ENCODE measurements at regions not wholly inside any gene's neighbourhood (a gene's known extent, or its start where the extent isn't known, plus 50 kb on each side); places are given as distances from the start of the nearest gene placed in this dataset.

DNA sequence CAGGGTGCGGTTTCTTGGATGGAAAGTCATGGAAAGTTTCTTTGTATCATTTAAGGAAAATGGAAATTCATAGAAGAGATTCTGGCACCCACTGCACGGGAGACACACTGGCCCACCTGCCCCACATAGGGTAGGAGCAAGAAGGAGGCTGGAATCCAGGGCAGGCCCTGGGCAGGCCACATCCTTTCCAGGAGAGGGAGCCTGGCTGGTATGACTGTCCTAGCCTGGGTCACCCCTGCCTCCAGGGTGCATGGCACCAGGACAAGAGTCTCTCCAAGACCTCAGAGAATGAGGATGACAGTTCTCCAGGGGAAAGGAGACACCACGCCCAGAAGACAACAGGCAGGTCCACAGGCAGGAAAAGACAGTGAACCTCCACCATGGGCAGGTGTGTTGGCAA lies 297.2 kb downstream of the TCERG1L start:
- DNase-seq = no peak

DNA sequence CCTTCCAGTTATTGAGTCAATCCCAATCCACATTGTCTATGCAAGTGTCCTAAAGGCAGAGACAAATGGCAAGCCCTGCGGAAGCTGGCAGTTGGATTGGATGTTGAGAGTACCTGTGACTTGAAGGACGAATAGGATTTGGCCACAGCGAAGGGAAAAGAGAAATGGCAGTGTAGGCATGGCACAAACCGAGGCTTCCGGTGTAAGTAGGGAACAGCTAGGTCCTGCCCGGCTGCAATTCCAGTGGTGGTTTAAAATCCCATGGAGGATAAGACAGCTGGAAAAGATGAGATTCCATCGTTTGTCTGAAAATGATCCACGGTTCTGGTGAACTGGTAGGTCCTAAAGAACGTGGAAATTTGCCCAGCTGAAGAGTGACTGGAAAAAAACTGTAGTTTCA lies 296.2 kb downstream of the TCERG1L start:
- DNase-seq = no peak

DNA sequence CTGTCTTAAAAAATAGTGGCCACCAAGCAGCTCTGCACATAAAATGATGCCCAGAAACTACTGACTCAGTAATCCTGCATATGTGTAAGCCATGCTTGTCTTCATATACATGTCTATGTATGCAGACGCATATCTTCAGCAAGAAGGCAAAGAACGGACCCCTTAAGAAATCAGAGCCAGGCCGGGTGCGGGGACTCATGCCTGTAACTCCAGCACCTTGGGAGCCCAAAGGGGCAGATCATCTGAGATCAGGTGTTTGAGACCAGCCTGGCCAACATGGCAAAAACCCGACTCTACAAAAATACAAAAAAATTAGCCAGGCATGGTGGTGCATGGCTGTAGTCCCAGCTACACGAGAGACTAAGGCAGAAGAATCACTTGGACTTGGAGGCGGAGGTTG lies 295.0 kb downstream of the TCERG1L start:
- no peak for DNase-seq

DNA sequence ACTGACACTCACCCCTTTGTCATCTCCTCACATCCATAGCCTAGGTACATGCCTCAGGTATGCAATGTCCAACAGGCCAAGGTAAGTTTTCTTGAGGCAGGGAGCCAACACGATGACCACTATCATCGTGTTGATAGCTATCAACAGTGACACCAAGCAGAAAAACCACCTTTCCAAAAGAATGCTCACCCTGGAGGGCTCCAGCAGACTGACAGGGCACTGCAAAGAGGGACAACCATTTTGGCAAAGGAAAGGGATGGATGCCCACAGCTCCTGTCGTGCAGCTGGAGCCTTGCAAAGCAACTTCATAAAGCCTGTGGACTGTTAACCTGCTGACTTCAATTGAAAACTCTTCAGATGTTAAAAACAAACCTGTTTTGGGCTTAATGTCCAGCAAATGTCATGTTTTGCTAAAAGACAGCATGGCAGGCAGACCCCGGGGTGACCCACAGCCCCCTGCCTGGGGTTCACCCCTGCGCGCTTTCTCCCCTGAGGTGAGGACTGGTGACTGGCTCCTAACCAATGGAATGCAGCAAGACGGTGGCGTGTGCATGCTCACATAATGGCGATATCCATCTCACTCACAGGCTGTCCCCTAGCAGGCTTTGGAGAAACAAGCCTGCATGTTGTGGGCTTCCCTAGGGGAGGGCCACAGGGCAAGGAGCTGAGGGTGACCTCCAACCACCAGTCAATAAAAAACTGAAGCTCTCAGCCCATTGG lies 293.8 kb downstream of the TCERG1L start:
- DNase-seq = no peak

DNA sequence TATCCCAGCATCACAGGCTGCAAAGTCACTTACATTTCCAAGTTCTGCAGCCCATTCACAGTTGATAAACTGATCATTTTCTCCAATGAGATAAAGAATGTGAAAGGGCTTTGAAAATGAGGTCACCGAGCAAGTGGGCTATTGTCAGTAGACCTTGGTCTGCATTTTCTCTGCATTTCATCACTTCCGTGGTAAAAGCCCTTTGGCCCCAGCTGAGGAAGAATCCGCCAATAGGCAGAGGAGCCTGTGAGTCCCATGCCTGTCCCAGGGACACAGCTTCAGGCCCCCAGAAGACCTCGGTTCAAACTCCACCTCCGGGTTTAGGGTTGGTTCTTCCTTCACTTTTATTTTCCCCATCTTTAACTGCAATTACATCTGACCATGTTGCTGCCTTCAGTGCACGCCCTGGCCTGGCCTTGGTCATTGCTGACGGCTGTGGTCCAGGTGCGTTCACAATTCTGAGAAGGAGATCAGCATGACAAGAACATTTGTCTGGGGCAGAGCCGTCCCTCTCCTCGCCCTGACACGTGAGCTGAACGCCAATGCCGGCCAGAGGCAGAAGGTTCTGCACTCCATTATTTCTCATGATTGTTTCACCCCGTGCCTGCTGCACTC lies 292.5 kb downstream of the TCERG1L start:
- DNase-seq = no peak

DNA sequence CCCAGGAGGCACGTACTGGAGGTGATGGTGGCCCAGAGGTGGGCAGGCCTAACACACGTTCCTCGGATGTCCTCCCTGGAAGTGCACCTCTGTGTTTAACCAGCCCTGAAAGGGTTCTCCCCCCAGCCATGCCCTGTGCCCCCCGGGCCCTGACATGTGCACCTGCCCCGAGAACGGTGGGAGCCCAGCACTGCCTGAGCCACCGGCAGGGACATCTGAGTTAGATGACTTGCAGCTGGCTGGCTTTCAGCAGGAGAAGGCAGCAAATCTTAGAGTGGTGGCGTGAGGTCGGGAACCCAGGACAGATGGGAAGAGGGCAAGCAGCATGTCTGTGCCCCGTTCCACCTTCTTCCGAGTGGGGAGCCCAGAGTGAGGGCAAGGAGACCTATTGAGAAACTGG lies 291.8 kb downstream of the TCERG1L start:
- DNase-seq = no peak

DNA sequence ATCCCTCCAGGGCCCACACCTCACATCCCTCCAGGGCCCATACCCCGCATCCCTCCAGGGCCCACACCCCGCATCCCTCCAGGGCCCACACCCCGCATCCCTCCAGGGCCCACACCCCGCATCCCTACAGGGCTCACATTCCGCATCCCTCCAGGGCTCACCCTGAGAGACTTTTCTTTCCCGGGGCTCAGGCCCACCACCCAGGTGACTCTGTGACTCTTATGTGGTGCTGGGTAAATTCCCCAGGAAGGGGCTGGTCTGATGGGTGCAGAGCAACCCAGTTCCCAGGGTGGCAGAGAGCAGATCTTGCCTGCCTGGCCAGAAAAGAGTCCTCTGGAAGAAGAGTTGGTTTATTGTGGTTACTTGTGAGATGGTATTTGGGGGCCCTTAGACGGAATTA lies 290.7 kb downstream of the TCERG1L start:
- no peak for DNase-seq

DNA sequence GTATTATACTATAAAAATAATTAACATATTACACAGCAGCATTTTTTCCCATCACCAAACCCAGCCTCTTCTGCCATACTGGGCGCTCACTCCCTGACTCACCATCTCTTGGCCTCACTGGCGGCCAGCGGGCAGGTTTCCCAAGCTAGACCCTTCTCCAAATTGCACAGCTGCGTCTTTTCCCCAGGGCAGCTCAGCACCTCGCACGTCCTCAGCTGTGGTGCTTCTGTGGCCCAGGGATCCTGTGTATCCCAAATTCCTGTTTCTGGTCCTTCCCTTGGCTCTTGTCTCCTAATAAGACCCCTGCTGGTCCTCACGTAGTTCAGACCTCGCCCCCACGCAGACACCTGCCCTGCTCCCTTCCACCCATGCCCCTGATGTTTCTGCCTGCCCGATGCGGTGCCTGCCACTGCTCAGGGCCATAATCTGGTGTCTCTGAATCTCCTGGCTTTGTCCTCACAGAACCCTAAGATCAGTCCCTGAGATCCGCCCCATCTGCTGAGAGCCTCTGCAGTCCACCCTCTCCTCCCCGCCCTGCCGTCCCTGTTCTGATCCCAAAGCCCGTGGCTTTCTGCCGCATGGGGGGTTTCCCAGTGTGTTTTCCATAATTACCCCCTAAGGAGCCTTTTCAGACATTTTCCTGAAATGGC lies 290.1 kb downstream of the TCERG1L start:
- DNase-seq = no peak

DNA sequence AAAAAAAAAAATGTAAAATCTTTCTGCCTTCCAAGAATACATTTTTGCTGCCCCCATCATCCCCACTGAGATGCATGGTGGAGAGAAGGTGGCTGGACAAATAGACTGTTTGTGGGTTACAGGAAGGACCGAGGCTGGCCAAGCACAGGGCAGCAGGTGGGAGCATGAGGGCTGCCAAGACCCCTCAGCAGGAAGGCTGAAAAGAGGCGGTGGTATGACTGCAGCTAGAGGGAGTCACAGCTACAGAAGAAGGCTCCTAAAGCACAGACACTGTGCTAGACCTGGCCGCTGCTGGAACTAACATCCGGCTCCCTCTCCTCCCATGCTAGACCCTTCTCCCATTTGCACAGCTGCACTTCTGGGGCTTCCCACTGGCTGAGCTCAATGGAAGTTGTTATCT lies 289.6 kb downstream of the TCERG1L start:
- no peak for DNase-seq

DNA sequence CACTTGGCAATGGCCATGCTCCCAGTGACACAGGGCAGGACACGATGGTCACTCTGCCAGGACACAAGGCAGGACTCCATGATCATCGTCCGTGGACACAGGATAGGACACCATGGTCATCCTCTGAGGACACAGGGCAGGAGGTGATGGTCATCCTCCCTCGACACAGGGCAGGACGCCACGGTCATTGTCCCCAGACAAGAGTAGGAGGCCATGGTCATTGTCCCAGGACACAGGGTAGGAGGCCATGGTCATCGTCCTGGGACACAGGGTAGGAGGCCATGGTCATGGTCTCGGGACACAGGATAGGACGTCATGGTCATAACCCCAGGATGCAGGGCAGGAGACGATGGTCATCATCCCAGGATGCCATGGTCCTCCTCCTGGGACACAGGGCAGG lies 289.2 kb downstream of the TCERG1L start:
- DNase-seq = no peak

DNA sequence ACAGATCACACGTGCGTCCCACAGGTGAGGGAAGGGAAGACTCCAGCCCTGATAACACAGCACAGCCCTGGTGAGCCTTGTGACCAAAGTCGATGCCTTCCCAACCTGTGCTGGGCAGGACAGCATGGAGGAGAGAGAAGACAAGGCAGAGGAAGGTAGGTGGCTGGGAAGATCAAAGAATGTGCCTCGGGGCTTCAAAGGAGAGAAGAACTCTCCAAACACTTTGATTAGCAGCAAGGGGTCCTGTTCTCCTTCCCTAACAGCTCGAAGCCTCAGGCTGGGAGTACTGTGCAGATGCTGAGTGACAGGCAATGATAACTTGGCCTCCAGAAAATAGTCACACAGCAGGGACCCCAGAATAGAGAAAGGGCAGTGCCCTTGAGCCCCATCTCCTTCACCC lies 288.5 kb downstream of the TCERG1L start:
- no peak for DNase-seq

DNA sequence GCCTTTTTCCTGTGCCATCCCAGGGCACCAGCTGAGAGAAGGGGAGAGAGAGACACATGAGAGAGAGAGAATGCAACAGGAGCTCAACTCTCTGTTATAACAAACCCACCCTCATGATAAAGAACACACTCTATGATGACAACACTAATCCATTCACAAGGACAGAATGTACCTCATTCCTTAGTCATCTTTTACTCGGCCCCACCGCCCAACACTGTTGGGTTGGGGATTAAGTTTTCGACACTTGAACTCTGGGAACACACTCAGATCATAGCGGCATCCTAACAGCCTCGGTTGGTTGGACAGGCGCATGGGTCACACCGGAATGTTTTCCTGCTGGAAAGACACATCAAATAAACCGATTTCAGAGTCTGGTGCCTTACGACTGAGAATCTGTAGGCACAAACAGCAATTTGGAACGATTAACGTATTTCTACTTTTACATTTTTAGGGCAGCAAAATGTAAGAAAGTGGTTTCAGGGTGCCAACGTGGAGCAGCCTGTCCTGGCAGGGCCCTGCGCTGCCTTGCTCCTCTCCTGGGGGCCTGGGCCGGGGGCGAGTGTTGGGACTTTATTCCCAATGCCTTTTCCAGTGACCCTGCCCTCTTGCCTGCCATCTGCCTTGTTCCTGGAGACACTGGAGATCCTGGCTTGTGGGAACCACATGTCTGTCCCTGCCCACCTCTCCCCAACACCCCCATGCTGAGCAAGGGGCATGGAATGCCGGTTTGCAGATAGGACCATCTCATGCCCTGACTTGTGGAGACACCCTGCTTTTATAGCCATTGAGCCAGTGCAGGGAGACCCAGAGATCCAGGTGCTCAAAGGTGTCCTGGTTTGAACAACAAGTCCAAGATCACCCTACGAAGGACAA lies 287.0 kb downstream of the TCERG1L start:
- DNase-seq = no peak

DNA sequence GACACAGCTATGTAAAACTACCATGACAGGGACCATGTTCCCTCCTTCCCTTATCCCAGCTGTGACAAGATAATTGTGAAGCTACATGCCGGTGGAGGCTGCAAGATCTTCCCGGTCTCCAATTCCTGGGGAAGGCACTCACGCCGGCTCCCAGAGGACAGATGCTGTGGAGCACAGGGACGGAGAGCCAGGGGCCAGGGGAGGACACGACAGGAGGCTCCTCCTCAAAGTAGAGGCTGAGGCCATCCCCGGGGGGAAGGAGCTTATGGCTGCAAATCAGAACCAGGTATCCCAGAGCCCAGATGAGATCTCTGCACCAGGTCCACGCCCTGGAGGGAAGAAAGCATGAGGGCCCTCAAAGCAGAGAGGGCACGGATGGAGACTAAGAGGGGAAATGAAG lies 286.2 kb downstream of the TCERG1L start:
- DNase-seq = no peak

DNA sequence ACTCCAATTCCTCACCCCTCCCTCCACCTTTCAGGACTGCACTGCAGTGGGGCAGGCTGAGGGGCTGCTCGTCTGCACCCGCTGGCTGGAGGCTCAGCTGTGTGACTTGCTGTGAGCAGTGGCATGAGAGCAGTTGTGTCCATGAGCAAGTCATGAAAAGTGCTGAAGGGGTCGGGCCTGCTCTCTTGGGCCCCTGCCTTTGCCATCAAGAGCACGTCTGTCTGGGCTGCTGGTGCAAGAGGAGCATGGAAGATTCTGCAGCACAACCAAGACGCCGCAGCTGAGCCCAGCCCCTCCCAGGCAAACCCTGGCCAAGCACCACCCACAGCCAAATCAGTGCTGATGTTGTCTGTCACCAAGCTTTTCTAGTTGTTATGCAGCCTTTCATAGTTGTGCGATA lies 284.3 kb downstream of the TCERG1L start:
- no peak for DNase-seq

DNA sequence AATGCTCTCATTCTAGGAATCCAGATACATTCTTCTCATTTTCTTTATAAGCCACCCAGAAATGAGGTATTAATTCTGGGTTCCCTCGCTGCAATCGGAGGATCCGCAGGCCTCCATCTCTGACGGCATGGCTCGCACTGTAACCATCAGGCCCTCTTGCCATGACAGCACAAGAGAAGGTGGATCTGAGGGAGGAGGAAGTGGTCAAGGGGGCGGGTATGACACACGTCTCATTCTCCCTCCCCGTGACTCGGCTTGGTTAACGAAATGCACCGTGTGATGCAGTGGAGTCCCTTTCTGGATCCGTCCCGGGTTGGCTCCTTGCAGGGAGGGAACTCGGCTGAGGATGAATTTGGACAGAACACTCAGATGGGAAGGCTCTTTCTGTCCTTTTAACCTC lies 280.2 kb downstream of the TCERG1L start:
- no peak for DNase-seq

DNA sequence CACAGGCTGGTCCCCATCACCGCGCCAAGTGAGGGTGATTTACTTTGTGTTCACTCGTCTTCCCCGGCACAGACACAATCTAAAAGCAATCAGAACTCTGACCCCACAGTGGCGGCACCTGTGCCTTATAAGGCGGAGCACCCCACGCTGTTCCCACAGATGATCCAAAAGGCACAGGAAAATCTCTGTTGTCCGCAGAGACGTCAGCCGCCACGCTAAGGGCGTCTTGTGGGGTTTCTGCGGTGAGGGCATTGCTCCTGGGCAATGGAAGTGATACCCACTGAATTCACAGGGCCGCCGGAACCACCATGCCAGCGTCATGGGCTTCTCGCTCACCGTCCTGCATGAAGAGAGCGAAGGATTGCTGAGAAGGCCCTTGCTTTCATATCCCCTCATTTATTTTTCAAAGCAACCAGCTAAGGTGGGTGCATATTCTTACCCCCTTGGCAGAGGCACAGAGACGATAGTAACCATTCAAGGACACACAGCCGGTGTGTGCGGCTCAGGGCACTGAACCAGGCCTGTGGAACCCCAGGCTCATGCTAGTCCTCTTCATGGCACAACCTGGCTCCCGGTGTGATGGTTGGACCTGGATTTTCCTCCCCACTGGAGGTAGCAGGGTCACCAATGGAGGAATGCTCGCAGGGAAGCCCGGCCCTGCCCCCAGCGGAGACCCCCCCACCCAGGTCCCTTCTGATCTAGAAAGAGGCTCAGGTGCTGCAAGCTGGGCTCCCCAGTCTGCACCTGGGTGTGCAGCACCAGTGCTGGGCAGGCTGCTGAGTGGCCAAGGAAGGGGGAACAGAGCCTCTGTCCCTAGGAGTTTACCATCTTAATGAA lies 279.0 kb downstream of the TCERG1L start:
- DNase-seq = no peak

DNA sequence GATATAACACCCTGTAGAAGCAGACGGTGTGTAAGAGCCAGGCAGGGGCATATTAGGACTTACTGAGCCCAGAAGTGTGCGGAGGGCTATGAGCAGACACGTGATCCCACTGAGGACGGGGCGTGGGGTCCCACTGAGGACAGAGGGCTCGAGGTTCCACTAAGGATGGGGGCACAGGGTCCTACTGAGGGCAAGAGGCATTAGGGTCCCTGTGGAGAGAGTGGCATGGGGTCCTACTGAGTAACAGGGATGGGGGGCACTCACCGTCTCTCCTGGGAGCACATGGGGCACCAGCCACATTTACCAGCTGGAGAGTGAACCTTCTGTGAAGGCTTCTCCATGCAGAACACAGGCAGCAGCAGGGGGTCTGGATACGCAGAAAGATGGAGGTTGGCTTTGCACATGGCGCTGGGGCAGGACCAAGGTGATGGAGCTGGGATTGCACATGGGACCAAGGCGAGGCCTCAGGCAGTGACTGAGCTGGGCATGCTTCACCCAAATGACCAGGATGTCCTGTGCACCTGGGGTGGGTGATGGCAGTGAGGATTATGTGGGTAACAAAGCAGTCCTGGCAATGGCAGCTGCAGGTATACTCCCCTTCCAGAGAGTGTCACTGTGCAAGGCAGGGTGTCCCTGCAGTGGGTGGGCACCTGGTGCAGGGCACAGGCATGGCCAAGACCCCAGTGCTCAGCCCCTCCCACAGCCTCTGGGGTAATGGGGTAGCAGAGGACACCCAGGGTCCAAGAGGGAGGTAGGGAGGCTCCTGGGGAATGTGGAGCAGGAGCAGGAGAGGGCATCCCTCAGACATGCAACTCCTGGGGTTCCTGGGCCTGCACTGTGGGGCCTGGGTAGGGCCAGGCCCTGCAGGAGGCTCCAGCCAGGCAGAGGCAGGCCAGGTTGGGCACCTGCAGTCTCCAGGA lies 278.1 kb downstream of the TCERG1L start:
- DNase-seq = no peak

DNA sequence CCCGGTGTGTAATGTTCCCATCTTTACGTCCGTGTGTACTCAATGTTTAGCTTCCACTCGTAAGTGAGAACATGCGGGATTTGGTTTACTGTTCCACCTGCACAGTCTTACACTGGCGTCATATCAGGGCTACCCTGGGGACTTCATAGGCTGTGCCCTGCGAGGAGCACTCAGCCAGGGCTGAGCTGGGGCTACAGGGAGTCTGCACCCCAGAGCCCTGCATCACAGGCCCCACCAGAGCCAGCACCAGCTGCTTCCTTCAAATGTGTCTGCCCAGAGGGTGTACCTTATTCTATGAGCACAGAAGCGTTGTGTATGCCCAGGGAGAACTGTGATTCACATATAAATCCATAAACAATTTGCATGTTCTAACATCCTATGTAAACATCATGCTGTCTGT lies 277.1 kb downstream of the TCERG1L start:
- DNase-seq = no peak

DNA sequence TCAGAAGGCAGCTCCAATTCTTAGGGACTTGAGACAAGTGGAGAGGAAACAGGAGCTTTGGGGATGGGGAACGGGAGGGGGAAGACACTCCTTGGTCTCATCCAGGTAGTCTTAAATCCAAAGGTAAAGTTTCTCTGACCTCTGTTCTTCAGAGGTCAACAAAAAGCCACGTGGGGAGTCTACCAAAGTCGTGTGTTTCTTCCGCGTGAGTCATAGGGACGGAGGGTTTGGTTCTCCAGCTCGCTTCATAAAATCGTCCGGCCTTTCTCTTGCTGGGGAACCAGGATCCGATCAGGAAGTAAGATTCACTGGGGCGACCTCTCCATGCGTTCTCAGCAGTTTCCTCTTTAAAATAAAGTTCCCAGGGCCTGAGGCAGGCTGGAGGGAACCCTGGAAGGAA lies 275.7 kb downstream of the TCERG1L start:
- DNase-seq = no peak

DNA sequence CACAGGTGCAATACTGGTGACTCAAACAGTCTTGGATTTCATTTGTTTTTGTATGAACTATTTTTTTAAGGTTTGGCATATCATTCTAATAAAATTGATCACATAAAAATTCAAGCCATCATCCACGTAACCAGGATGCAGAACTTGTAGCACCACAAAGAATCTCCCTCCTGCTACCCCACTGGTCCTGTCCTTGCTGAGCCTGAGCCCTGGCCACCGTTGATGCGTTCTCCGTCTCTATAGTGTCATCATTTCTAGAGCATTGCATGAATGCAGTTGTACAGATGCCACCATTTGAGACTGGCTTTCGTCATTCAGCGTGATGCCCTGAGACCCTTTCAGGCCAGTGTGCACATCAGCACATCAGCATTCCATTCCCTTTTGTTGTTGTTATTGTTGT lies 273.5 kb downstream of the TCERG1L start:
- no peak for DNase-seq

DNA sequence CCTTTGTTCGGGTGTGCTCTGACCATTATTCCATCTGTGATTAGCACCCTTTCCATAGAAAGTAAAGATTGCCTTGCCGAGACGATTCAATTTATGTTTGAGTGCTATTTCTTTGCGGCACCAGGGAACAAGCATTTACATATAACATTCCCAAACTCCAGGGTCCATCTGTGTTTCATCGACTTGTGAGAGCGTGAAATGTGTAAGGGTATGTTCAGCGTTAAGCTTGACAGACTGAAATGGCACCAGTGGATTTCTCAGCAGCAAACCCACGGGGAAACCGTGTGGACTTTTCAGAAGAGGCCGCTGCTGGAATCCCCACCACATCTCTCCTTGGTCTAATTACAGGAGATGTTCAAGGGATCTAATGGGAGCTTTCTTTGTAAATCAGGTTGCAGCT lies 270.5 kb downstream of the TCERG1L start:
- DNase-seq = no peak

DNA sequence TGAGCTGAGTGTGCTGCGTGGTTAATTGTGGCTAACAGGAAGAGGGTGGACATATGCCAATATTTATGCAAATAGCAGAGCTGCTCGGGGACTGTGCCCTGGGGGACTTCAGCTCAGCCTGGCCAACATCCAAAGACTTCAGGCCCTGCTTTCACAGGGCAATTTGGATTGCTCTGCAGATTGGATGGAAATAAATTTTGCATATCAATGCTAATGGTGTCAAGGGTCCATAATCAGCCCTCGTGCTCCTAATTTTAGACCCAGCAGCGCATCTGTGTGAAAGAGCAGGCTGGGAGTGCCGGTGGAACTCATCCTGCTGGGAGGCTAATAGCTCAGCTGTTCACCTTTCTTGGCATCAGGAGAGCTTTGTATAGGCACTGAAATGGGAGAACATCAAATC lies 270.1 kb downstream of the TCERG1L start:
- DNase-seq = no peak

Data from DMS 273 treated with DMSO at 0.1 percent for 48 hours (cell line).